ENCODE measurements at regions not wholly inside any gene's neighbourhood (a gene's known extent, or its start where the extent isn't known, plus 50 kb on each side); places are given as distances from the start of the nearest gene placed in this dataset.

DNA sequence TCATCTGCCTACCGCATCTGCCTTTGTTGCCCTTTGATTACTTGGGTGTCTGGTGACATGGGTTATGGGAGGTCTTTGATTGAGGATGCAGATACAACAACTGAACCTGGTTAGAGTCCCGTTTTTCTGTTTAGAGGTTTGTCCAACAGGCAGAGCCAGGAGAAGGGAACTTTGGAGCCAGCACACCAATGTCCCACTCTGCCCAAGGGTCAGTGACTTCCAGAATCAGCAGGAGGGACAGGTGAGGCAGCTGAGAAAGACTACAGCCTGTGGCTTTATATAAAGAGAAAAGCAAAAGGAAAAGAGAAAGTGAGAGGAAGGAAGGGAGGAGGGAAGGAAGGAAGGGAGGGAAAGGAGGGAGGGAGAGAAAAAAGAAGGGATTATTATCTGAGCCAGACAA lies 101.5 kb upstream of the ZNF644 start:
- no peaks in the 10 kb centered on the region for H3K36me3 Mint-ChIP-seq (ENCODE audit: low read depth, unreplicated experiment)
- TF ChIP-seq, protein P1, sequence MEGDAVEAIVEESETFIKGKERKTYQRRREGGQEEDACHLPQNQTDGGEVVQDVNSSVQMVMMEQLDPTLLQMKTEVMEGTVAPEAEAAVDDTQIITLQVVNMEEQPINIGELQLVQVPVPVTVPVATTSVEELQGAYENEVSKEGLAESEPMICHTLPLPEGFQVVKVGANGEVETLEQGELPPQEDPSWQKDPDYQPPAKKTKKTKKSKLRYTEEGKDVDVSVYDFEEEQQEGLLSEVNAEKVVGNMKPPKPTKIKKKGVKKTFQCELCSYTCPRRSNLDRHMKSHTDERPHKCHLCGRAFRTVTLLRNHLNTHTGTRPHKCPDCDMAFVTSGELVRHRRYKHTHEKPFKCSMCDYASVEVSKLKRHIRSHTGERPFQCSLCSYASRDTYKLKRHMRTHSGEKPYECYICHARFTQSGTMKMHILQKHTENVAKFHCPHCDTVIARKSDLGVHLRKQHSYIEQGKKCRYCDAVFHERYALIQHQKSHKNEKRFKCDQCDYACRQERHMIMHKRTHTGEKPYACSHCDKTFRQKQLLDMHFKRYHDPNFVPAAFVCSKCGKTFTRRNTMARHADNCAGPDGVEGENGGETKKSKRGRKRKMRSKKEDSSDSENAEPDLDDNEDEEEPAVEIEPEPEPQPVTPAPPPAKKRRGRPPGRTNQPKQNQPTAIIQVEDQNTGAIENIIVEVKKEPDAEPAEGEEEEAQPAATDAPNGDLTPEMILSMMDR (IDR thresholded peaks at IDR 0.05; ENCODE audit: unreplicated experiment) = no peak
- no peaks in the 10 kb centered on the region for H3K27me3 Mint-ChIP-seq (ENCODE audit: unreplicated experiment)
- peaks cover 5% of the 10 kb centered on the region for H3K9me3 Mint-ChIP-seq (ENCODE audit: unreplicated experiment)
- no peak overlapping the region for H3K27ac Mint-ChIP-seq (ENCODE audit: unreplicated experiment)
- no peak for DNase-seq (ENCODE audit: low spot score)
- H3K4me1 Mint-ChIP-seq (ENCODE audit: unreplicated experiment) = peaks cover 8% of the 10 kb centered on the region
- H3K4me3 Mint-ChIP-seq (ENCODE audit: unreplicated experiment) = no peak overlapping the region

DNA sequence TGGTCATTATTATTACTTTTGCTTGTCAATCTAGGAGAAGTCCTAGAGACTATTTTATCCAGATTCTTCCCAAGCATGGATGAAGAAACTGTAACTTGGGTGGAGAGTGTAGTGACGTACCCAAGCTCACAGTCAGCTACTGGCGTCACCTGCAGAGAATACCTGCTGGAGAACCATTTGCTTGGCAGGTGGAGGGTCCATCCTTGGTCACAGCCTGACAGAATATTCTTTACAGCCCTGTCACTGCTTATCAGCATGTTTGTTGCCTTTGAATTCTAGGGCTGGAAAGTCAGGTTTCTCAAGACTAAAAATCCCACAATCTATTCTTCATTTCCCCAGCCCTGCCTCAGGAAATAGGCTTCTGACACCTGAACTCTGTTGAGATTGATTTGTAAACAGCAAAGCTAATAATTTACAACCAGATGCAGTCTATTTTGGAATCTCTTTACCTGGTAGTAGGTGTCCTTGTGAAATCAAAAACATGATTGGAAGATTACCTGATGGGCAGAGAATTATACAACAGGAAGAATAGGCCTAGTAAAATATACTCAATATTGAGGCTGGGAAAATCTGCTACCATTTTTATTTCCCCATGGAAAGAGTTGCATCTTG lies 100.4 kb upstream of the ZNF644 start:
- H3K27ac Mint-ChIP-seq (ENCODE audit: unreplicated experiment) = no peak overlapping the region
- H3K27me3 Mint-ChIP-seq (ENCODE audit: unreplicated experiment) = no peaks in the 10 kb centered on the region
- peaks cover 8% of the 10 kb centered on the region for H3K4me1 Mint-ChIP-seq (ENCODE audit: unreplicated experiment)
- H3K9me3 Mint-ChIP-seq (ENCODE audit: unreplicated experiment) = peaks cover 5% of the 10 kb centered on the region
- DNase-seq (ENCODE audit: low spot score) = no peak
- no peak overlapping the region for H3K4me3 Mint-ChIP-seq (ENCODE audit: unreplicated experiment)
- no peaks in the 10 kb centered on the region for H3K36me3 Mint-ChIP-seq (ENCODE audit: low read depth, unreplicated experiment)
- TF ChIP-seq, protein P1 (IDR thresholded peaks at IDR 0.05; ENCODE audit: unreplicated experiment) = no peak

DNA sequence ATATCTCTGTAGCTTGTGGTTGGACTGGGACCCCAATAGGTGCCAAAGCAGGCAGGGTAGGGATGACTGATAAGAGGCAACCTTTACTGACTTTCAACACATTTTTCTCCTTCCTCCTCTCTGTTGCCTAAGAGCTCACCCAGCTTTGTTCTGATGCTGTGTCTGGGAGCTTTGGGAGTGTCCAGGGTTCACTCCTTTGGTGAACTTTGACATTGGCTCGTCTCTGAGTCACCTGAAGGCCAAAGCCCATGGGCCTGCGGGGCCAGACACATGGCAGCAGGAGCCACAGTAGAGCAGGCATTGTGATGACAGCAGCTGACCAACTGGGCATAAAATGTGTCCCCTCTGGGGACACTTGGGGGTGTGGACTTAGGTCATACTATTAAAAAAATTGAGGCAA lies 99.5 kb upstream of the ZNF644 start:
- no peak for DNase-seq (ENCODE audit: low spot score)
- peaks cover 8% of the 10 kb centered on the region for H3K4me1 Mint-ChIP-seq (ENCODE audit: unreplicated experiment)
- H3K9me3 Mint-ChIP-seq (ENCODE audit: unreplicated experiment) = peaks cover 5% of the 10 kb centered on the region
- H3K27ac Mint-ChIP-seq (ENCODE audit: unreplicated experiment) = no peak overlapping the region
- H3K27me3 Mint-ChIP-seq (ENCODE audit: unreplicated experiment) = no peaks in the 10 kb centered on the region
- no peak overlapping the region for H3K4me3 Mint-ChIP-seq (ENCODE audit: unreplicated experiment)
- TF ChIP-seq, protein P1 (IDR thresholded peaks at IDR 0.05; ENCODE audit: unreplicated experiment) = no peak
- no peaks in the 10 kb centered on the region for H3K36me3 Mint-ChIP-seq (ENCODE audit: low read depth, unreplicated experiment)

GRCh38 chr1:91120936-91121335 lies 99.1 kb upstream of the ZNF644 start:
- Mint-ChIP-seq H3K27me3 (ENCODE audit: unreplicated experiment) (no peaks in the 10 kb centered on the region), H3K4me3 (ENCODE audit: unreplicated experiment) (no peak overlapping the region), H3K4me1 (ENCODE audit: unreplicated experiment) (peaks cover 8% of the 10 kb centered on the region), H3K27ac (ENCODE audit: unreplicated experiment) (no peak overlapping the region), H3K9me3 (ENCODE audit: unreplicated experiment) (peaks cover 5% of the 10 kb centered on the region), H3K36me3 (ENCODE audit: low read depth, unreplicated experiment) (no peaks in the 10 kb centered on the region)
- TF ChIP-seq, protein P1 (IDR thresholded peaks at IDR 0.05; ENCODE audit: unreplicated experiment) = no peak
- DNase-seq (ENCODE audit: low spot score) = no peak

DNA sequence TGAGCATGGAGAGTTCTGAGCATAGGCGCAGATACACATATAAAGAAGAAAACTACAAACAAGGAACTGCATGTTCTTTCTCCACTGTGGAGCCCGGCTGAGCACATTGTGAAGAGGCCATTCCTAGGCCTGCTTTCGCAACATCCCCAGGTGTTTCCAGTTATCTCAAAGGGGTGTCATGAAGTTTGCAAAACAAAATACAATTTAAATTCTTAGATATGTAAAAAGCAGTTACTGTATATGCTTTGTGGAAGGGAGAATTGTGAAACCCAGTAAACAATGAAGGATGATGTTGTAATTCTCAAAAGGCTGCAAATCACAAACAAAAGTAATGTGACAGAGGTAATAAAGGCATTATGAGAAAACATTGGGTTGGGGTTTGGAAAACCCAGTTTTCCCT lies 98.6 kb upstream of the ZNF644 start:
- Mint-ChIP-seq H3K9me3 (ENCODE audit: unreplicated experiment) (peaks cover 5% of the 10 kb centered on the region), H3K27ac (ENCODE audit: unreplicated experiment) (no peak overlapping the region), H3K4me1 (ENCODE audit: unreplicated experiment) (peaks cover 8% of the 10 kb centered on the region), H3K4me3 (ENCODE audit: unreplicated experiment) (no peak overlapping the region), H3K36me3 (ENCODE audit: low read depth, unreplicated experiment) (no peaks in the 10 kb centered on the region), H3K27me3 (ENCODE audit: unreplicated experiment) (no peaks in the 10 kb centered on the region)
- TF ChIP-seq, protein P1 (IDR thresholded peaks at IDR 0.05; ENCODE audit: unreplicated experiment) = no peak
- DNase-seq (ENCODE audit: low spot score) = no peak

All from endothelial cell (in vitro differentiated cells).